ENCODE measurements at regions not wholly inside any gene's neighbourhood (a gene's known extent, or its start where the extent isn't known, plus 50 kb on each side); places are given as distances from the start of the nearest gene placed in this dataset.

- WGBS (ENCODE audit: low lambda C conversion rate), result 98% methylated on average over 3 of the region's 3 CpGs
- Histone ChIP-seq H3F3A (replicated peaks; ENCODE audit: insufficient read depth) (peaks cover 18% of the 10 kb centered on the region), H4K20me1 (ENCODE audit: insufficient read depth) (no peaks in the 10 kb centered on the region), H3K9ac (no peak overlapping the region), H3K4me2 (no peak overlapping the region), H3K36me3 (replicated peaks in 1 of 2; ENCODE audit: control insufficient read depth in 1 of 2, insufficient read depth in 2 of 2, low read length in 1 of 2) (no peaks in the 10 kb centered on the region), H3K79me2 (ENCODE audit: insufficient read depth) (no peaks in the 10 kb centered on the region), H3K4me1 (ENCODE audit: control insufficient read depth in 1 of 2, insufficient read depth in 2 of 2, low read depth in 1 of 2, low read length in 1 of 2) (peaks cover 3 to 12% of the 10 kb centered on the region in 2 experiments; a peak in 3 of 4 replicates), H3K9me2 (no peaks in the 10 kb centered on the region), H3K9me3 (no peaks in the 10 kb centered on the region), H2AFZ (ENCODE audit: low read depth) (no peak overlapping the region), H3K27me3 (ENCODE audit: insufficient read depth) (no peaks in the 10 kb centered on the region), H3K4me3 (ENCODE audit: low read depth in 2 of 2, low read length in 1 of 2) (no peak overlapping the region), H3K27ac (ENCODE audit: low read depth in 2 of 2, low read length in 1 of 2) (no peak overlapping the region)
- no peak for DNase-seq
- TF ChIP-seq RXRA (IDR thresholded peaks at IDR 0.05; ENCODE audit: borderline replicate concordance, low read depth) (no peak), POLR2AphosphoS5 (IDR thresholded peaks at IDR 0.05; ENCODE audit: low read depth, low read length) (no peak), CHD2 (IDR thresholded peaks at IDR 0.05; ENCODE audit: low read length, partially characterized antibody) (no peak), NFIC (IDR thresholded peaks at IDR 0.05; ENCODE audit: borderline replicate concordance) (no peak)
- TF ChIP-seq, protein P1, sequence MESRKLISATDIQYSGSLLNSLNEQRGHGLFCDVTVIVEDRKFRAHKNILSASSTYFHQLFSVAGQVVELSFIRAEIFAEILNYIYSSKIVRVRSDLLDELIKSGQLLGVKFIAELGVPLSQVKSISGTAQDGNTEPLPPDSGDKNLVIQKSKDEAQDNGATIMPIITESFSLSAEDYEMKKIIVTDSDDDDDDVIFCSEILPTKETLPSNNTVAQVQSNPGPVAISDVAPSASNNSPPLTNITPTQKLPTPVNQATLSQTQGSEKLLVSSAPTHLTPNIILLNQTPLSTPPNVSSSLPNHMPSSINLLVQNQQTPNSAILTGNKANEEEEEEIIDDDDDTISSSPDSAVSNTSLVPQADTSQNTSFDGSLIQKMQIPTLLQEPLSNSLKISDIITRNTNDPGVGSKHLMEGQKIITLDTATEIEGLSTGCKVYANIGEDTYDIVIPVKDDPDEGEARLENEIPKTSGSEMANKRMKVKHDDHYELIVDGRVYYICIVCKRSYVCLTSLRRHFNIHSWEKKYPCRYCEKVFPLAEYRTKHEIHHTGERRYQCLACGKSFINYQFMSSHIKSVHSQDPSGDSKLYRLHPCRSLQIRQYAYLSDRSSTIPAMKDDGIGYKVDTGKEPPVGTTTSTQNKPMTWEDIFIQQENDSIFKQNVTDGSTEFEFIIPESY (IDR thresholded peaks at IDR 0.05; ENCODE audit: borderline replicate concordance, low read depth), result no peak
- ChIA-PET CTCF (interaction anchor here (1.2 to 1.8 kb wide), 5 partner anchors 12 to 486 kb away, joined by 3 to 13 read pairs (median 7); no protein-coding TSS in a partner anchor), POLR2A (no interaction called here)
Measured at GRCh38 chr11:122019908-122020694, 95.9 kb downstream of the BLID start.

DNA sequence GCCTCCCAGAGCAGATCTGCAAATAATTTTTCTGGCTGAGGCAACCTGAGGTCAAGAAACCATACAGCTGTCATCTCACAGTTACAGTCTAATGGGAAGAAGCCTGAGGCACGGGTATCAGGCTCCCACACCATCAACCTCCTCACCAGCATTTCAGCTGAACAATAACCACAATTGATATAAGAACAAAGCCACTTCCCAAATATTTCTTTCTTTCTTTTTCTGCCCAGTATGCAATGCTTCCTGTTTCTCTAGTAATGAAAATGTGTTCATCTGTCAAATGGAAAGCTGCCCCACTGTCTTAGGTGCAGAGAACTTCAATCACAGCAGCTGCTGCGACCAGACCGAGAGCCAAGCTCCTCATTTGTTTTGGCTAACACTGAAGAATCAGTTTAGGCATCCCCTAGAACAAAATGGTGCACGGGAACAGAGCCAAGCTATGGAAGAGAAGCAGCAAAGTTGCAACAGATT, 108.4 kb downstream of the BLID start:
- Histone ChIP-seq H3K9ac (no peak overlapping the region), H3K9me3 (no peaks in the 10 kb centered on the region), H3K4me1 (ENCODE audit: control insufficient read depth in 1 of 2, insufficient read depth in 2 of 2, low read depth in 1 of 2, low read length in 1 of 2) (peaks cover 0 to 2% of the 10 kb centered on the region in 2 experiments; a peak in 1 of 4 replicates), H3K4me3 (ENCODE audit: low read depth in 2 of 2, low read length in 1 of 2) (no peak overlapping the region), H3K79me2 (ENCODE audit: insufficient read depth) (no peaks in the 10 kb centered on the region), H3K9me2 (no peaks in the 10 kb centered on the region), H2AFZ (ENCODE audit: low read depth) (no peak overlapping the region), H3K27ac (ENCODE audit: low read depth in 2 of 2, low read length in 1 of 2) (no peak overlapping the region; a peak in 1 of 4 replicates), H3K4me2 (no peak overlapping the region), H3F3A (replicated peaks; ENCODE audit: insufficient read depth) (no peaks in the 10 kb centered on the region), H3K27me3 (ENCODE audit: insufficient read depth) (no peaks in the 10 kb centered on the region), H4K20me1 (ENCODE audit: insufficient read depth) (no peaks in the 10 kb centered on the region), H3K36me3 (replicated peaks in 1 of 2; ENCODE audit: control insufficient read depth in 1 of 2, insufficient read depth in 2 of 2, low read length in 1 of 2) (no peaks in the 10 kb centered on the region)
- ChIA-PET CTCF (no interaction called here), POLR2A (no interaction called here)
- DNase-seq, result no peak
- 70% methylated on average over 4 of the region's 4 CpGs for WGBS (ENCODE audit: low lambda C conversion rate)
- TF ChIP-seq, protein P2, sequence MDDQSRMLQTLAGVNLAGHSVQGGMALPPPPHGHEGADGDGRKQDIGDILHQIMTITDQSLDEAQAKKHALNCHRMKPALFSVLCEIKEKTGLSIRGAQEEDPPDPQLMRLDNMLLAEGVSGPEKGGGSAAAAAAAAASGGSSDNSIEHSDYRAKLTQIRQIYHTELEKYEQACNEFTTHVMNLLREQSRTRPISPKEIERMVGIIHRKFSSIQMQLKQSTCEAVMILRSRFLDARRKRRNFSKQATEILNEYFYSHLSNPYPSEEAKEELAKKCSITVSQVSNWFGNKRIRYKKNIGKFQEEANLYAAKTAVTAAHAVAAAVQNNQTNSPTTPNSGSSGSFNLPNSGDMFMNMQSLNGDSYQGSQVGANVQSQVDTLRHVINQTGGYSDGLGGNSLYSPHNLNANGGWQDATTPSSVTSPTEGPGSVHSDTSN (IDR thresholded peaks at IDR 0.05), result no peak
- TF ChIP-seq RCOR1 (IDR thresholded peaks at IDR 0.05; ENCODE audit: low read length) (no peak), MEF2A (IDR thresholded peaks at IDR 0.05; ENCODE audit: borderline replicate concordance, low read depth) (no peak), FOSL2 (IDR thresholded peaks at IDR 0.05; ENCODE audit: borderline replicate concordance, low read depth) (no peak), NRF1 (IDR thresholded peaks at IDR 0.05; ENCODE audit: low read depth, low read length) (no peak), TCF12 (IDR thresholded peaks at IDR 0.05) (no peak), TAF1 (IDR thresholded peaks at IDR 0.05; ENCODE audit: borderline replicate concordance, low read depth, low read length) (no peak), RXRA (IDR thresholded peaks at IDR 0.05; ENCODE audit: borderline replicate concordance, low read depth) (no peak), GATA2 (CRISPR knock-in tag; IDR thresholded peaks at IDR 0.05) (no peak), EZH2phosphoT487 (IDR thresholded peaks at IDR 0.05; ENCODE audit: borderline replicate concordance, low read depth) (no peak)
- TF ChIP-seq, protein P3, sequence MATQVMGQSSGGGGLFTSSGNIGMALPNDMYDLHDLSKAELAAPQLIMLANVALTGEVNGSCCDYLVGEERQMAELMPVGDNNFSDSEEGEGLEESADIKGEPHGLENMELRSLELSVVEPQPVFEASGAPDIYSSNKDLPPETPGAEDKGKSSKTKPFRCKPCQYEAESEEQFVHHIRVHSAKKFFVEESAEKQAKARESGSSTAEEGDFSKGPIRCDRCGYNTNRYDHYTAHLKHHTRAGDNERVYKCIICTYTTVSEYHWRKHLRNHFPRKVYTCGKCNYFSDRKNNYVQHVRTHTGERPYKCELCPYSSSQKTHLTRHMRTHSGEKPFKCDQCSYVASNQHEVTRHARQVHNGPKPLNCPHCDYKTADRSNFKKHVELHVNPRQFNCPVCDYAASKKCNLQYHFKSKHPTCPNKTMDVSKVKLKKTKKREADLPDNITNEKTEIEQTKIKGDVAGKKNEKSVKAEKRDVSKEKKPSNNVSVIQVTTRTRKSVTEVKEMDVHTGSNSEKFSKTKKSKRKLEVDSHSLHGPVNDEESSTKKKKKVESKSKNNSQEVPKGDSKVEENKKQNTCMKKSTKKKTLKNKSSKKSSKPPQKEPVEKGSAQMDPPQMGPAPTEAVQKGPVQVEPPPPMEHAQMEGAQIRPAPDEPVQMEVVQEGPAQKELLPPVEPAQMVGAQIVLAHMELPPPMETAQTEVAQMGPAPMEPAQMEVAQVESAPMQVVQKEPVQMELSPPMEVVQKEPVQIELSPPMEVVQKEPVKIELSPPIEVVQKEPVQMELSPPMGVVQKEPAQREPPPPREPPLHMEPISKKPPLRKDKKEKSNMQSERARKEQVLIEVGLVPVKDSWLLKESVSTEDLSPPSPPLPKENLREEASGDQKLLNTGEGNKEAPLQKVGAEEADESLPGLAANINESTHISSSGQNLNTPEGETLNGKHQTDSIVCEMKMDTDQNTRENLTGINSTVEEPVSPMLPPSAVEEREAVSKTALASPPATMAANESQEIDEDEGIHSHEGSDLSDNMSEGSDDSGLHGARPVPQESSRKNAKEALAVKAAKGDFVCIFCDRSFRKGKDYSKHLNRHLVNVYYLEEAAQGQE (IDR thresholded peaks at IDR 0.05; ENCODE audit: low read depth, low read length), result no peak
